Suprapubic skin (tissue), 4 donors: ENCODE measurements at regions not wholly inside any gene's neighbourhood (a gene's known extent, or its start where the extent isn't known, plus 50 kb on each side); places are given as distances from the start of the nearest gene placed in this dataset.

Experiments used
- DNase-seq, 2 donors: peaks; one replicate each; pipeline ENCODE4 v3.0.0-alpha.2; 2019; ENCODE audit warnings: low spot score in 2 of 2
- H3K27ac ChIP-seq: fragments of 200-600 bp; sonication (generic); one replicate; pipeline ENCODE4 v1.5.1; 2019
- H3K27me3 ChIP-seq: fragments of 200-600 bp; sonication (generic); one replicate; pipeline ENCODE4 v1.5.1; 2019
- H3K36me3 ChIP-seq: fragments of 200-600 bp; sonication (generic); one replicate; pipeline ENCODE4 v1.5.1; 2019
- H3K4me1 ChIP-seq: fragments of 200-600 bp; sonication (generic); one replicate; pipeline ENCODE4 v1.5.1; 2019
- H3K4me3 ChIP-seq: fragments of 200-600 bp; sonication (generic); one replicate; pipeline ENCODE4 v1.5.1; 2019; ENCODE audit warnings: mild to moderate bottlenecking
- H3K9me3 ChIP-seq: fragments of 200-600 bp; sonication (generic); one replicate; pipeline ENCODE4 v1.5.1; 2019
- CTCF ChIP-seq, 2 donors: fragments of 200-600 bp in 1 of 2; fragments of 450-650 bp in 1 of 2; sonication (generic) in 1 of 2; IDR thresholded peaks; one replicate each; pipeline ENCODE4 v1.5.1; 2016 to 2019; ENCODE audit warnings: antibody characterized with exemption in 2 of 2, mild to moderate bottlenecking in 1 of 2, moderate library complexity in 1 of 2
- EP300 ChIP-seq: sonication (generic); formaldehyde crosslinking; IDR thresholded peaks from one replicate; pipeline ENCODE4 v1.6.1; 2017; ENCODE audit warnings: antibody characterized with exemption
- POLR2A ChIP-seq, 2 donors: fragments of 450-650 bp; IDR thresholded peaks; one replicate each; pipeline ENCODE4 v1.6.1; 2017; ENCODE audit warnings: antibody characterized with exemption in 2 of 2, mild to moderate bottlenecking in 2 of 2, moderate library complexity in 2 of 2
- POLR2AphosphoS5 ChIP-seq, 3 donors: sonication (generic); formaldehyde crosslinking; IDR thresholded peaks; one replicate each; pipeline ENCODE4 v1.6.1; 2017; ENCODE audit warnings: antibody characterized with exemption in 3 of 3
- WGBS: methylation state at CpG from one replicate; pipeline ENCODE4 v1.1.5; 2018; 5-methylcytosine and 5-hydroxymethylcytosine counted together

- no peaks in the 10 kb centered on the region for H3K4me1 ChIP-seq
- no peak overlapping the region for H3K27ac ChIP-seq
- no peaks in the 10 kb centered on the region for H3K27me3 ChIP-seq
- no peak for TF ChIP-seq CTCF (IDR thresholded peaks at IDR 0.05)
- DNase-seq, result no peak
- no peak overlapping the region for H3K4me3 ChIP-seq
- H3K36me3 ChIP-seq, result no peaks in the 10 kb centered on the region
- no peaks in the 10 kb centered on the region for H3K9me3 ChIP-seq
- WGBS, result 62% methylated on average over 3 of the region's 3 CpGs
These were observed 176.8 kb upstream of the GLI2 start for GRCh38 chr2:120558847-120559246.

- Histone ChIP-seq H3K27me3 (no peaks in the 10 kb centered on the region), H3K4me1 (no peaks in the 10 kb centered on the region), H3K27ac (no peak overlapping the region), H3K9me3 (no peaks in the 10 kb centered on the region), H3K4me3 (no peak overlapping the region), H3K36me3 (no peaks in the 10 kb centered on the region)
- 85% methylated on average over 5 of the region's 5 CpGs for WGBS
- TF ChIP-seq CTCF (IDR thresholded peaks at IDR 0.05) (no peak), EP300 (no peak), POLR2A (IDR thresholded peaks at IDR 0.05) (no peak), POLR2AphosphoS5 (IDR thresholded peaks at IDR 0.05) (no peak)
- no peak for DNase-seq
These were observed 176.3 kb upstream of the GLI2 start for GRCh38 chr2:120559401-120559800.

- 75% methylated on average over 1 of the region's 6 CpGs for WGBS
- no peak overlapping the region for H3K4me3 ChIP-seq
- no peak overlapping the region for H3K27ac ChIP-seq
- no peaks in the 10 kb centered on the region for H3K36me3 ChIP-seq
- TF ChIP-seq CTCF (IDR thresholded peaks at IDR 0.05) (no peak), EP300 (no peak), POLR2A (IDR thresholded peaks at IDR 0.05) (no peak), POLR2AphosphoS5 (IDR thresholded peaks at IDR 0.05) (no peak)
- no peak for DNase-seq
- no peaks in the 10 kb centered on the region for H3K4me1 ChIP-seq
- no peaks in the 10 kb centered on the region for H3K9me3 ChIP-seq
- H3K27me3 ChIP-seq, result no peaks in the 10 kb centered on the region
These were observed 175.3 kb upstream of the GLI2 start for GRCh38 chr2:120560330-120560729.

- 86% methylated on average over 7 of the region's 11 CpGs for WGBS
- H3K9me3 ChIP-seq, result no peaks in the 10 kb centered on the region
- no peaks in the 10 kb centered on the region for H3K27me3 ChIP-seq
- H3K36me3 ChIP-seq, result no peaks in the 10 kb centered on the region
- no peak overlapping the region for H3K4me3 ChIP-seq
- TF ChIP-seq EP300, result no peak
- no peak for TF ChIP-seq POLR2A (IDR thresholded peaks at IDR 0.05)
- no peak for TF ChIP-seq POLR2AphosphoS5 (IDR thresholded peaks at IDR 0.05)
- no peak for TF ChIP-seq CTCF (IDR thresholded peaks at IDR 0.05)
- no peak for DNase-seq
- no peak overlapping the region for H3K27ac ChIP-seq
- peaks cover 5% of the 10 kb centered on the region for H3K4me1 ChIP-seq
These were observed 174.2 kb upstream of the GLI2 start for GRCh38 chr2:120561379-120562035.

- WGBS, result 79% methylated on average over 18 of the region's 18 CpGs
- Histone ChIP-seq H3K36me3 (no peaks in the 10 kb centered on the region), H3K4me1 (peaks cover 5% of the 10 kb centered on the region), H3K9me3 (no peaks in the 10 kb centered on the region), H3K27ac (no peak overlapping the region), H3K27me3 (no peaks in the 10 kb centered on the region), H3K4me3 (no peak overlapping the region)
- DNase-seq, result no peak
- TF ChIP-seq CTCF (IDR thresholded peaks at IDR 0.05) (no peak), POLR2AphosphoS5 (IDR thresholded peaks at IDR 0.05) (no peak), POLR2A (IDR thresholded peaks at IDR 0.05) (no peak), EP300 (no peak)
These were observed 173.3 kb upstream of the GLI2 start for GRCh38 chr2:120562218-120563005.
